GM21360 (cell line): ENCODE measurements at regions not wholly inside any gene's neighbourhood (a gene's known extent, or its start where the extent isn't known, plus 50 kb on each side); places are given as distances from the start of the nearest gene placed in this dataset.
A peak's percentile ranks its signal among the peaks of the same experiment; 100 is the strongest.

ENCODE experiments used
- ATAC-seq: cut with Tn5 transposase; IDR thresholded peaks from one replicate; pipeline ENCODE4 v1.9.1; 2021; ENCODE audit warnings: mild to moderate bottlenecking, moderate library complexity; ENCODE audit not compliant: unreplicated experiment

DNA sequence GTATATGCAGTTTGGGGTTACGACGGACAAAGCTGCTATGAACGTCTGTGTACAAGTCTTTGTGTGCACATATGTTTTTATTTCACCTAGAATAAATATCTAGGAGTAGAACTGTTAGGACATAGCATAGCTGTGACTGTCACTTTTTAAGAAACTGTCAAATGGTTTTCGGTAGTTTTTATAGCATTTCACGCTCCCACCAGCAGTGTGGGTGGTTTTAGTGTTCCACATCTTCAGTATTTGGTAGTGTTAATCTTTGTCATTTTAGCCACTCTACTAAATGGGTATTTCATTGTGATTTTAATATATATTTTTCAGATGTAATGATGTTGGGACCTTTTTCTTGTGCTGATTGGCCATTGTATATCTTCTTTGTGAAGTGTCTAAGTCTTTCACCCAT, 109.1 kb upstream of the BCAT1 start:
- no peak for ATAC-seq

DNA sequence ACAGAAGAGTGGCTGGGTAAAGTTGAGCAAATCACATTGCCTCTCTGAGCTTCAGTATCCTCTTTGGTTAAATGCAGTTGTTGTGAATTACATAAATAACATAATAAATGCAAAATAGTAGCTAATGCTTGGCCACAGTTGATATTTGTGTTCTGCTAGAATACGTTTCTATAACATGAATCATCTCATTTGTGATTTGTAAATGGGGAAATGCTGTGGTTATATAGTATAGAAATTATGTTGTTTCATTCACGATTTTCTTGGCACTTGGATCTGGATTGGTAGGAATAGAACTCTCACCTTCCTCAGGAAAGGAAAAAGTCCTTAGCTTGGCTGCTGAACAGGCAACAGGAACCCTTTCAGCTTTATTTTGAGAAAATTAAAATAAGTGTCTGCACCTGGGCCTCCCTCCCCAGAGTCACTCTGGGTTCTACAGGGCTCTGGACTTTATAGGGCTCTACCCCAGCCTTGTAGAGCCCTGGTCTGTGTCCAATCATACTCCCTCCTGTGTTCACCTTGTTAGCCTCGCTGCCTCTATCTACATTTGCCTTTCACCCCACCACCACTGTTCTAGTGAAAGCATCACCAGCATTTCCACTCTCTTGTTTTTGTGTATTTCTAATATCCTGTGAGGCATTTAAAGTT, 107.7 kb upstream of the BCAT1 start:
- ATAC-seq: peak; percentile 18

DNA sequence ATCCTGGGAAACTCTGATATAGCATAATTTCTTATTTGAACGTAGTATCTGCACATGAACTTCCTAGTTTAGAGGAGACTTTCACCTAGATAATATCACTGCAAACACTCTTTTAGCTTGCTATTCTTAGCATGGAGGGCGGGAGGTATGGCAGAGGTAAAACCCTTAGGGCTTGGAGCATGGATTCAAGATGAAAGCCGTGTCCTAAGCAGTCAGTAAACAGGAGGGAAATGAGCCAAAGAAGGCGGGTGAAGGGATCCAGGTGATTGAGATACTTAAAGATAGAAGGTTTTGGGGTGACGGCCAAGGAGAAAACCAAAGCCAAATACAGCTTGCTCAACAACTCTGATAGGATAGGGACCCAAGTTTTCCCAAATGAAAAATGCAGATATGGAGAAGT, 107.1 kb upstream of the BCAT1 start:
- ATAC-seq: no peak

DNA sequence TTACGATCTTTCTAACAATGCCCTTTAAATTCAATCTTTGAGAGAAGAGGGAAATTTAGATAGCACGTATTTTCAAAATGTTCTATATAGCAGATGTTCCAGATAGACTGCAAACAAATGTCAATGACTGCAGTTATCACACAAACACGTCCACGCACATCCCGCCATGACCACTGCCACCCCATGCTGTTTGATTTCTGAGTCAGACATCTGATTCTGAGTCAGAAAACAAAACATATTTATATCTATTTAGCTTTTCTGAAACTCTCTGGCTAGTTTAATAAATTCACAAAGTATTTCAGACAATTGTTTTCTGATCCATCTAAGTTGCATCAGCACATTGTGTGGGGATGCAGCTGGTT, 105.9 kb upstream of the BCAT1 start:
- ATAC-seq: no peak

DNA sequence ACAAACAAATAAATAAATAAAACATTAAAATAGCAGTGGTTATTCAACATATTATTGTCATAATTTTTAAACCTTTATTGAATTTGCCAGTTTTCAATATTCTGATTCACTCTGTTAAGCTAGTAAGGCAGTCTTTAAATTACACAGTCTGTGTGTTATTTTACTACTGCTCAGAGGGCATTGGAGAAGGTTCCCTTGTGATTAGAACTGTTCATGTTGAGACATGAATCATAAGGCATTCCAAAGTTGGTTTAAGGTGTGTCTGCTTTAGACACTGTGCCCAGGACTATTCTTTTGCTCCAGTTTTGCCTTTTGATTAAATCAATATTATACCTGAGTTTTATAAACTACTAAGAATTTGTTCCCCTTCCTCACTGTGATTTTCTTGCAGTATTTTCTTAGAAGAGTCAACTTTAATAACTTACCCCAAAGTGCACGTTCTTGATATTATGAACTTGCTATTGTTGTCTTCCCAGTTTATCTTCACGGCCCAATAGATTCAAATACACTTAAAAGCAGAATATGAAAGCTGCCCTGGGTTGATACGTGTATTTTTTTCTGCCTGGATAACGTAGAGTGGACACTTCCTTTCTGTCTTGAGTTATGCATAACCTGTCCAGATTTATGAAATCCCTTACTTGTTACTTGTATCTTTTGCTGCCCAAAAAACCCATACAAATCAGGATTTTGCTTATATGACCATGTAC, 105.3 kb upstream of the BCAT1 start:
- ATAC-seq: no peak

DNA sequence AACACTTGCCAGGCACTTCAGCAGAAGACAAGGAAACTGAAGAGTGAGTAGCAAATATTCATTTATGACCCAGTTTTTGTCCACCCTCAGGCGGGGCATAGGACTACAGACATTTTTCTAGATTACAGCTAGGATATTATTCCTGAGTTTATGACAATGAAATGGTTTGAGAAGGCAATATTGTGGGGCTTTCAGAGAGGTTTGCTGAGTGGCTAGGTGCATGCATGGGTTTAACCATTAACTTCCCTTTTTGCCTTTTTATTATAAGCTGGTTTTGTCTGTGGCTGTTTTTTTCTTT, 104.0 kb upstream of the BCAT1 start:
- ATAC-seq: no peak

DNA sequence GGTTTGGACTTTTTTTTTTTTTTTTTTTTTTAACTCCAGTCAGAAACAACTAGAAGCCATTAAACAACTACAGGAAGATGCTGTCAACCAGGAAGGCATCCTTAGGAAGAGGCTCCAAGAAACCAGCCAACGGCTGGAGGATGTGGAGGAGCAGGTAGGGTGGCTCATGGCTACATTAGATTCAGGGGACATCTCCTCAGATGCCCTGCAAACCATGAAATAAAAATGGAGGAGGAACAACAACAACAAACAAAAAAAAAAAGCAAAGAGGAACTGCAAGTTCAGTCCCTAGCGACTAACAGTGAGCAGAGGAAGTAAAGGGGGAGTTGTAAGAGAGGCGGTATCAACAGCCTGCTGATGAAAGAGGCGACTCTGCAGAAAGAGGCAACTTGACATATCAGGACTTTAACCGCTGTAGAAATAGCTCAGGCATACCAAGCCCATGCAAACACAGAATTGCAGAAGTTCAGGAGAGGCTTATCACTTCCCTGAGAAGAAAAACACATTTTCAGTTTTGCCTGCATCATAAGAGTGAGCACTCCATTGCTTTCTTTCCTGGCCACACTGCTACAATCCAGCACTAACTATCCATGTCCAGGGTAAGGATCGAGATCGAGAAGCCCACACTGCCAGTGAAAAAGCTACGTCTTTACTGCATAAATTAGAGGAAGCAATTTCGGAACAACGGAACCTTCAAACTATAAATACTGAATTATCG, 103.5 kb upstream of the BCAT1 start:
- ATAC-seq: peak; percentile 71

DNA sequence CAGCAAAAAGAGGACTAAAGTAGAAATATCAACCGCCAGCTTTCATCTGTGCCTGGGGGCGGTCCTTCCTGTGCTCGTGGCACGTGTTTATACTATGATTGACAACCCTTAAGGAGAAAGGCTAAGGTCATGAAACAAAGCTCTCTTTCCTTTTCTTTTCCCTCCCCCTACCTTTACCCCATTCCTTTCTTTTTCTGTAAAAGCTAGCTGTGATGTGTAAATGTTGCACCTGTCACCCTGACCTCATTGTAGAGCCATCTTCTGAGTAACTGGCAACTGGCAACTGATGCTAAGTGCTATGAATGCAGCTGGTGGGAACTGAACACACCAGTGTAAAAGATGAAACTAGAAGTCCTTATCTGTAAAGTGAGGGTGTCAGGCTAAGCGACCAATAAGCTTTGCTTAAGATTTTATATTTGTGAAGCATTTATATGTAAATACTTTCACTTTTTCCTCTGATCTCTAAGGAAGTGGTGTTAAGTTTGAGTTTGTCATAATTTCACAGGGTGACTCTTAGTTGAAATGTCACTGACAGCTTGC, 102.8 kb upstream of the BCAT1 start:
- peak; percentile 47 for ATAC-seq

DNA sequence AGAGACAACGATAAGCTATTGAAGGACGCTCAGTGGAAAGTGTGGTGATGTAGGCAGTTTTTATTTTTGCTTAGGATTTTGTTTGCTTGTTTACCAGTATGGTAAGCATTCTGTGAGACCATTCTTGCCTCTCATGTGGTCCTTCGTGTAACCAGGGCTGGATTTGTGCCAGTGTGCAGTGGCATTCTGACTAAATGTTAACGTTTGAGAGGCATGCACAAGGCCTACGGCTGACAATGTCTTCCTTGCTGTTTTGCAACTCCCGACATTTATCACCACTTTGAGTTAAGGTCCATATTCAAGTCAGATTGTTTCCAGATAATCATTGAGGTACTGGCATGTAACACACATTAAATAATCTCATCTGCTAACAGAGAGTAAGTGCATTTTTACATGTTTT, 102.3 kb upstream of the BCAT1 start:
- no peak for ATAC-seq

DNA sequence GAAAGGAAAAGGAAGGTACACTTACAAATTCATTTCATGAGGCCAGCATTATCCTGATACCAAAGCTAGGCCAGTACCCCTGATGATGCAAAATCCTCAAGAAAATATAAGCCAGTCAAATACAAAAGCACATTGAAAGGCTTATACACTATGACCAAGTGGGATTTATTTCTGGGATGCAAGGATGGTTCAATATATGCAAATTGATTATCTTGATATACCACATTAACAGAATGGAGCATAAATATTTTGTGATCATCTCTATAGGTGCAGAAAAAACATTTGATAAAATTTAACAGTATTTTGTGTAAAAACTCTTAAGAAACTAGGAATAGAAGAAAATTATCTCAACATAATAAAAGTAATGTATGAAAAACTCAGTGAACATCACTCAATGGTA, 97.0 kb upstream of the BCAT1 start:
- no peak for ATAC-seq

DNA sequence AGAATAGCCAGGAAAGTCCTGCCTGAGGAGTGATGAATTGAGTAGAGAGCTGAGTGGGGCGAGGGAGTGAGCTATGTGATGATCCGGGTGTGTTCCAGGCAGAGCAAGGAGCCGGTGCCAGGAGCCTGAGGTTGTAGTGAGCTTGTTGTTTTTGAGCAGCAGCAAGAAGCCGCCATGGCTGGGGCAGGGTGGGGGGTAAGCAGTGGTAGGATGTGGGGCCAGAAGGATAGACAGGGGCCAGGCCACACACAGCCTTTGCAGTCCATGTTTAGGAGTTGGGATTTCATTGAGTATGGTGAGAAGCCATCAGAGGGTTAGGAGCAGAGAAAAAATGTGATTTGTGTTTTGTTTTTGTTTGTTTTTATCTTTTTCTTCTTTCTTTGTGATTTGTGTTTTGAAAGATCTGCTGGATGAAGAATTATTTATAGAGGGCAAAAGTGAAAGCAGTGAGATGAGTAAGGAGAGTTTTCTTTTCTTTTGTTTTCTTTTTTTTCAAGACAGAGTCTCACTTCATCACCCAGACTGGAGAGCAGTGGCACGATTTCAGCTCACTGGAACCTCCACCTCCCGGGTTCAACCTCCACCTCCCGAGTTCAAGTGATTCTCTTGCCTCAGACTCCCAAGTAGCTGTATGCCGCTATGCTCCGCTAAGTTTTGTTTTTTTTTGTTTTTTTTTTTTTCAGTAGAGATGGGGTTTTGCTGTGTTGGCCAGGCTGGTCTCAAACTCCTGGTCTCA, 92.3 kb upstream of the BCAT1 start:
- ATAC-seq: peak; percentile 66

DNA sequence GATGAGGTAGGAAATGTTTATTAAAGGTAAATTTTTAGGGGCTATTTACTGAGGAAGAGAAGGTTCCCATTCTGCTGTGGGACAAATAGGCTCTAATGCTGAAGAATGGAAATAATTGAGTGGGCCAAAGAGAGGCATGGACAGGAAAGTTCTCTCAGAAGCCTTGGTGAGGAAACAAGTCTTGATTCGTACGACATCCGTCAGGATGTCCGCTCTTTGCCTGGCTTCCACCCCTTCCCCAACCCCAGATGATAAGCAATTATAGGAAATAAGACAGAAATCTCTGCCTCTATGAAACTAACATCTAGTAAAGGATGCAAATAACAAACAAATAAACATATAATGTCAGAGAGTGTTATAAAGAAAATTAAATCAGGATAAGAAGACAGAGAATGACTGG, 91.7 kb upstream of the BCAT1 start:
- ATAC-seq: no peak

DNA sequence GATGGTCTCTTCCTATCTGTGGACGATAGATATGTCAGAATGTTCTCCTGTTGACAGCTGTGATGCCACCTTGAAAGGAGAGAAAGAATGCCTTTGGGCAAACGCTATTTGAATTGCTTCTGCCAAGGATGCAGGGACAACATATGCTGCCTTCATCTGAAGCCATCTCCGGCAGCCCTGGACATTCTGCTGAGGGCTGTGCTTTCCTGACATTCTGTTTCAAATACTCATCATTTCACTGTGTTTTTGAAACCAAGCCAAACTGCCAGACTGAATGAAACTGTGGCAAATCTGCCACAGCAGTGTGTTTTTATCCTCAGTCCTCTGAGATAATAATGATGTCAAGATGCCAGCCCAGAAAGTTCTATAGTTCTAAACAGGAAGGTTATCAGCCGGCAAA, 85.8 kb upstream of the BCAT1 start:
- no peak for ATAC-seq

DNA sequence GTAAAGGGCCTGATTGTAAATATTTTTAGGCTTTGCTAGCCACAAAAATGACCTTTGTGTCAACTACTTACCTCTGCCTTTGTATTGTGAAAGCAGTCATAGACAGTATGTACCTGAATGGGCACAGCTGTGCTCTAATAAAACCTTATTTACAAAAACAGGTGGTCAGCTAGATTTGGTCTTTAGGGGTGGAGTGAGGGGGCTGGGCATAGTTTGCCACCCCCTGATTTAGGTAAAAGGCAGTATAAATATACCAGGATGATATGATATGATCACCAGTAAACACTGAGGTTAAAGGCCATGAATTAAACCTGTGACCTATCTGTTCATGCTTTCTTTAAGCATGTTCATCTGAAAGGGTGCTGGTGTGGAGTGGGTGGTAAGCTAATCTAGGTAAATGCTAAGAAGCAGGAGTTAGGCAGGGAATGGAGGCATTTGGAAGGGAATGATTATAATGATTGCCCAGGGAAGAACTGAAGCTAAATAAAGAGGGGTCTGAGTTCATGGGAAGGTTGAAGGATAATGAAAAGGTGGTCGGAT, 77.1 kb upstream of the BCAT1 start:
- ATAC-seq: no peak

DNA sequence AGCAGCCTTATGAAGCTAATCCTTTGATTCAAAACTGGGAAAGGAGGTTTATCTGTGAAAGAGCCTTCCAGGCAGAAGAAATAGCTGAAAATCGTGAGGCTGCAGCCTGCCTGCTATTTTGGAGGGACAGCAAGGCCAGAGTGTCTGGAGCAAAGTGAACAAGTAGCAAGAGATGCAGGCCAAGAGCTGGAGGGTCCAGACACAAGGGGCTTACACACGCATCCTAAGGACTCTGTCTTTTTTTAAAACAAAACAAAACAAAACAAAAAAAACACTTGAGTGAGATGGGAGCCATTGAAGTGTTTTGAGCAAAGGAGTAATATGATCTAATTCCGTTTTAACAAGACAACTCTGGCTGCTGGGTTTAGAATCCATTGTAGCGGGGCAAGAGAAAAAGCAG, 76.4 kb upstream of the BCAT1 start:
- ATAC-seq: no peak

DNA sequence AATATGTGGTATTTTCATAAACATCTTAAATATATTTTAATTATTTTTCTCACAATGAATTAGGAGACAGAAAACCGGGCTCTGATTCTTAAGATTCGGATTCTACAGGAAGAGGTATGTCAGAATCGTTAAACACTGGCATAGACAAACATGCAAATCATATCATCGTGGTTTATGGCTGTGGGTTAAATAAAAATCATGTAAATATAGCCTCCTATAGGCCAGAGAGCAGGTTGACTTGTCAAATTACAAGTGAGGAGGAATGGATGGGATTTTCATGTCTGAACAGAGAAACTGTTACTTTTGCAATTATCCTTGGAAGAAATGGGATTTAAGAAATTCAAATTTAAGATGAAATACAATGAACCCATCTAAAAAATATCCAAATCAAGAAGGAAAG, 74.9 kb upstream of the BCAT1 start:
- ATAC-seq: no peak

DNA sequence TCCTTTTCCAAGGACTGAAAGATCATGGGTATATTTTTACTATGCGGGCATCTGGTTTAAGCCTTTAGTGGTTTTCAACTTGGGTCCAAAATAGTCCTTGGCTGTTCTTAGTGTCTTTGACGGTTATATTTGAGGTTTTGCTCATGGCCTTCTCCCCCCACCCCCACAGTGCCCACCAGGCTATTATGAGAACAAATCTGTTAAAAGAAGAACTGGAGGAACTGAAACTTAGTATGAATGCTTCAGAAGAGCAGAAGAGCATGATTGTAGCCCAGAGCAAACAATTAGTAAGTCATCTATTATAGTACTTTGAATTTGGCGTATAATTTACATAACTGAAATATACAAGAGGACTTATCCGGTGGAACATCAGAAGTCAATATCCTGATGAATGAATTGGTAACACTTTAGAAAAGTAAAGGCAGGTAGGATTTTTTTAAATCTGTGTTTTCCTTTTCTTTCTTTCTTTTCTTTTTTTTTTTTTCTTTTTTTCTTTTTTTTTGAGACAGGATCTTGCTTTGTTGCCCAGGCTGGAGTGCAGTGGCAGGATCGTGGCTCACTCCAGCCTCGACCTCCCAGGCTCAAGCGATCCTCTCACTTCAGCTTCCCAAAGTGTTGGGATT, 71.8 kb upstream of the BCAT1 start:
- peak; percentile 77 for ATAC-seq

DNA sequence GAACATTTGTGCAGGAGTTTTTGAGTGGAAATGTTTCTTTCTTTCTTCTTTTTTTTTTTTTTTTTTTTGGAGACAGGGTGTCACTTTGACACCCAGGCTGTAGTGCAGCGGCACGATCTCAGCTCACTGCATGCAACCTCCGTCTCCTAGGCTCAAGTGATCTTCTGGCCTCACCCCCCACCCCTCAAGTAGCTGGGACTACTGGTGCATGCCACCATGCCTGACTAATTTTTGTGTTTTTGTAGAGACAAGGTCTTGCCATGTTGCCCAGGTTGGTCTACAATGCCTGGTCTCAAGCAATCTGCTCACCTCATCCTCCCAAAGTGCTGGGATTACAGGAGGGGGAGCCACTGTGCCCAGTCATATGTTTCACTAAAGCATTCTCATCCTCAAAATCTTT, 69.2 kb upstream of the BCAT1 start:
- ATAC-seq: no peak

DNA sequence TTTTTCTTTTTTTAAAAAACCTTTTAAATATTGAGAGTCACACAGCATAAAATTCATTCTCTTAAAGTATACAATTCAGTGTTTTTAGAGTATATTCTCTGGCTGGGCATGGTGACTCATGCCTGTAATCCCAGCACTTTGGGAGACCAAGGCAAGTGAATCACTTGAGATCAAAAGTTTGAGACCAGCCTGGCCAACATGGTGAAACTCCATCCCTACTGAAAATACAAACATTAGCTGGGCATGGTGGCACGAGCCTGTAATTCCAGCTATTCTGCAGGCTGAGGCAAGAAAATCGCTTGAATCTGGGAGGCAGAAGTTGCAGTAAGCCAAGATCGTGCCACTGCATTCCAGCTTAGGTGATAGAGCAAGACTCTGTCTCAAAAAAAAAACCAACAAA, 68.4 kb upstream of the BCAT1 start:
- no peak for ATAC-seq

DNA sequence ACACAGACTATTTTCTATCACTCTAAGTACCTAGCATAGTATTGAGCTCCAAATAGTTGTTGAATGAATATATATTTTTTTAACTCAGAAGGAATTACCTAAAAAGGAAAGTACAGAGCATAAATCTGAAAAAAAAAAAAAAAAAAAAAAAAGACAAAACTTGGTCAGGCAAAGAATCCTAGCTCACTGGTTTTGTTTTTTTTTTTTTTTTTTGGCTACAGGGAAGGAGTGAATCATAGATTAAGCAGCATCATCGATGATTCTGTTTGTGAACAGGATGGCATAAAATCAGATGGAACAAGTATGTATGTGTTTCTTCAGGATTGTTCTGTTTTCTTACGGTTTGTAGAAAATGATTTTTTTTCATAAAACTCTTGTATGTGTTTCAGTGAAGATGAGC, 66.1 kb upstream of the BCAT1 start:
- no peak for ATAC-seq

DNA sequence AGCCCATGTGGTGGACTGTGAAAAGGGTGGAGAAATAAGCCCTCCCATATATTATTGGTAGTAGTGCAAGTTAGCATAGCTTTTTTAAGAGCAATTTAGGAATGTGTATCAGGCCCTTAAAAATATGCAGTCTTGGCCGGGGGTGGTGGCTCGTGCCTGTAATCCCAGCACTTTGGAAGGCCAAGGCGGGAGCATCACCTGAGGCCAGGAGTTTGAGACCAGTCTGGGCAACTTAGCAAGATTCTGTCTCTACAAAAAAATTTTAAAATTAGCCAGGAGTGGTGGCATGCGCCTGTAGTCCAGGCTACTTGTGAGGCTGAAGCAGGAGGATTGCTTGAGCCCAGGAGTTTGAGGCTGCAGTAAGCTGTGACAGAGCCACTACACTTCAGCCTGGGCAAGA, 64.2 kb upstream of the BCAT1 start:
- ATAC-seq: no peak
